ENCODE measurements at regions not wholly inside any gene's neighbourhood (a gene's known extent, or its start where the extent isn't known, plus 50 kb on each side); places are given as distances from the start of the nearest gene placed in this dataset.

- TF ChIP-seq CTCF (IDR thresholded peaks at IDR 0.05; ENCODE audit: low read depth, low read length, missing control alignments), result no peak
- H3K4me3 ChIP-seq (replicated peaks; ENCODE audit: low read depth, low read length), result no peak overlapping the region
- no peak for DNase-seq (ENCODE audit: extremely low read depth, low read depth)
Measured at GRCh38 chr4:176981074-176981473, 188.4 kb upstream of the VEGFC start.

GRCh38 chr4:176981551-176981950 is 188.8 kb upstream of the VEGFC start:
- DNase-seq (ENCODE audit: extremely low read depth, low read depth), result no peak
- no peak for TF ChIP-seq CTCF (IDR thresholded peaks at IDR 0.05; ENCODE audit: low read depth, low read length, missing control alignments)

DNA sequence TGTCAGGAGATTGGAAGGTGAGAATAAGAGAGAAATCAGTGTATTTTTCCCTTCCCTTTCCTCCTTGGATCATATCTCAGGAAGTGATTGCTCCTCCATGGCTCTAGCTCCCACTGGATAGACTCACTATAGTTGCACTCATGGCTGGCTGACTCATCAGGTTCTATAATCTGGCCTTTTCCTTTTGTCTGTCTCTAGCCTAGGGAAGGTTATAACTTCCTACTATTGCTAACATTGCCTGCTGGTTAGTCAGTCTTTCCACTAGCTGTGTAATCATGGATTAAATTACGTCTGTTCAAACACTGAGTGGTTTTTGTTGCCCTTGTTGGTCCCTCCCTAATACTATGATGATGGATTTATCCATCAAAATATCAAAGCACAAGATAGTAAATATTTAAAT is 195.5 kb upstream of the VEGFC start:
- TF ChIP-seq CTCF (IDR thresholded peaks at IDR 0.05; ENCODE audit: low read depth, low read length, missing control alignments), result no peak
- H3K4me3 ChIP-seq (replicated peaks; ENCODE audit: low read depth, low read length), result no peak overlapping the region
- peak; percentile 86 for DNase-seq (ENCODE audit: extremely low read depth, low read depth)

More at GRCh38 chr4:176981551-176981950, 188.8 kb upstream of the VEGFC start:
- no peak overlapping the region for H3K4me3 ChIP-seq (replicated peaks; ENCODE audit: low read depth, low read length)

GRCh38 chr4:176989186-176989585 is 196.5 kb upstream of the VEGFC start:
- H3K4me3 ChIP-seq (replicated peaks; ENCODE audit: low read depth, low read length), result no peak overlapping the region
- no peak for DNase-seq (ENCODE audit: extremely low read depth, low read depth)
- TF ChIP-seq CTCF (IDR thresholded peaks at IDR 0.05; ENCODE audit: low read depth, low read length, missing control alignments), result no peak

DNA sequence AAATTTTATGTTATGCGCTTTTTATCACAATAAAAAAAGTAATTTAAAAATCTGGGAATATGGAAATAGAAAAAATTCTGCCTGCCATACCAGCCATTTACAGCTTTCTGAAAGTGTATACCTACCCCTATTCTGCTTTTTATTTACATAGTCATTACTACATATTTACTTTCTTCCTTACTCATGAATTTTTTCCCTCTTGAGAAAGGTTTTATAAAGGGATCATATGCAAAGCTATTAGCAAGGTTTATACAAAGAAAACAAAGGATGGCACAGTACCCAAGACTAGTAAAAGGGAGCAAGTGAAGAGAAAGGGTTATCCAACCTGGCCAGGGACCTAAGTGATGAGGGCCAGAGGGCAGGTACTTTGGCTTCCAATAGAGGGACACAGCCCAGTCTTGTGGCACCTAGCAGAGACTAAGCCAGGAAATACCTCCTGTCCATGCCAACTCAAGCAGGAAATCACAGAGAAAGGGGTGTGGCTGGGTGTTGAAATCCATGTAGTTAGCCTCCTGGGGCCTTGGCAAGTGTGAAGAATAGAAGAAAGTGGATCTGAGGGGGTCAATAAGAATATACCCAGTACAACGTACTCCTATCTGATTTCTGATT is 207.3 kb upstream of the VEGFC start:
- DNase-seq (ENCODE audit: extremely low read depth, low read depth), result no peak
- TF ChIP-seq CTCF (IDR thresholded peaks at IDR 0.05; ENCODE audit: low read depth, low read length, missing control alignments), result no peak
- H3K4me3 ChIP-seq (replicated peaks; ENCODE audit: low read depth, low read length), result no peak overlapping the region

- H3K4me3 ChIP-seq (replicated peaks; ENCODE audit: low read depth, low read length), result no peak overlapping the region
- DNase-seq (ENCODE audit: extremely low read depth, low read depth), result no peak
- TF ChIP-seq CTCF (IDR thresholded peaks at IDR 0.05; ENCODE audit: low read depth, low read length, missing control alignments), result no peak
Measured at GRCh38 chr4:177001271-177002175, 208.8 kb upstream of the VEGFC start.
